HL-60 (cell line): ENCODE measurements at regions not wholly inside any gene's neighbourhood (a gene's known extent, or its start where the extent isn't known, plus 50 kb on each side); places are given as distances from the start of the nearest gene placed in this dataset.

Experiments used
- CTCF ChIP-seq: IDR thresholded peaks from one replicate; pipeline ENCODE4 v1.5.1; 2011; ENCODE audit warnings: low read length, control low read depth, inconsistent platforms; ENCODE audit not compliant: insufficient read depth
- GABPA ChIP-seq: IDR thresholded peaks from 2 replicates; pipeline ENCODE4 v1.6.1; 2012; ENCODE audit warnings: low read depth

DNA sequence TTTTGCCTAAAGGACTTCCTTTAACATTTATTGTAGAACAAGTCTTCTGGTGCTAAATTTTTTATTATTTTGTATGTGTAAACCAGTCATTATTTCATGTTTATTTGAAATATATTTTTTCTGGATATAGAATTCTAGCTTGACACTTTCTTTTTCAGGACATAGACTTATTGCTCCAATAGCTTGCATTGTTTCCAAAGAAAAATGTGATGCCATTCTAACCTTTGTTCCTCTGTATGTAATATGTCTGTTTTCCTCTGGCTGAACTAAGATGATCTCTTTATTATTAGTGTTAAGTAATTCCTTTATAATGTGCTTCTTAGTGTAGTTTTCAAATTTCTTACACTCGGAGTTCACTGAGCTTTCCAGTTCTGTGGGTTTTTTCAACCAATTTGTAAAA lies 174.1 kb upstream of the STARD13 start:
- TF ChIP-seq CTCF (no peak), GABPA (no peak)
